Mesendoderm (in vitro differentiated cells): ENCODE measurements at regions not wholly inside any gene's neighbourhood (a gene's known extent, or its start where the extent isn't known, plus 50 kb on each side); places are given as distances from the start of the nearest gene placed in this dataset.

Experiments used
- DNase-seq: peaks from one replicate; pipeline ENCODE4 v3.0.0; 2013
- H2AK5ac ChIP-seq: 2 replicates; pipeline ENCODE4 v1.6.1; 2013; ENCODE audit warnings: low read length, inconsistent platforms
- H2BK120ac ChIP-seq: 2 replicates; pipeline ENCODE4 v1.6.1; 2013; ENCODE audit warnings: low read depth, mild to moderate bottlenecking, low read length, moderate library complexity, mixed read lengths
- H2BK15ac ChIP-seq: replicated peaks from 2 replicates; pipeline ENCODE4 v1.6.1; 2013; ENCODE audit warnings: low read depth, mild to moderate bottlenecking, moderate library complexity
- H2BK5ac ChIP-seq: 2 replicates; pipeline ENCODE4 v1.6.1; 2013; ENCODE audit warnings: low read length, inconsistent platforms
- H3K18ac ChIP-seq: 2 replicates; pipeline ENCODE4 v1.6.1; 2013; ENCODE audit warnings: mild to moderate bottlenecking, low read length, mixed read lengths
- H3K23ac ChIP-seq: one replicate; pipeline ENCODE4 v1.6.1; 2013; ENCODE audit warnings: low read length
- H3K27ac ChIP-seq: 2 replicates; pipeline ENCODE4 v1.5.1; 2013; ENCODE audit warnings: low read depth, mild to moderate bottlenecking, inconsistent platforms, low read length, moderate library complexity
- H3K27me3 ChIP-seq: 2 replicates; pipeline ENCODE4 v1.6.1; 2013; ENCODE audit warnings: low read length, control low read depth, mild to moderate bottlenecking, inconsistent platforms; ENCODE audit not compliant: insufficient read depth, poor library complexity
- H3K36me3 ChIP-seq: 2 replicates; pipeline ENCODE4 v1.6.1; 2013; ENCODE audit warnings: low read length, inconsistent platforms; ENCODE audit not compliant: control insufficient read depth, insufficient read depth
- H3K4ac ChIP-seq: one replicate; pipeline ENCODE4 v1.6.1; 2013; ENCODE audit warnings: low read depth, mild to moderate bottlenecking, low read length, moderate library complexity
- H3K4me1 ChIP-seq: 2 replicates; pipeline ENCODE4 v1.6.1; 2013; ENCODE audit warnings: low read depth, low read length, inconsistent platforms; ENCODE audit not compliant: control insufficient read depth
- H3K4me2 ChIP-seq: 2 replicates; pipeline ENCODE4 v1.6.1; 2013; ENCODE audit warnings: low read length
- H3K4me3 ChIP-seq: 2 replicates; pipeline ENCODE4 v1.5.1; 2013; ENCODE audit warnings: mild to moderate bottlenecking, low read length
- H3K56ac ChIP-seq: one replicate; pipeline ENCODE4 v1.6.1; 2013; ENCODE audit warnings: low read length
- H3K79me1 ChIP-seq: 2 replicates; pipeline ENCODE4 v1.6.1; 2013; ENCODE audit warnings: low read length, inconsistent platforms
- H3K79me2 ChIP-seq: 2 replicates; pipeline ENCODE4 v1.6.1; 2013; ENCODE audit warnings: mild to moderate bottlenecking, low read length; ENCODE audit not compliant: control insufficient read depth, insufficient read depth
- H3K9ac ChIP-seq: 2 replicates; pipeline ENCODE4 v1.6.1; 2013; ENCODE audit warnings: low read length, inconsistent platforms
- H4K5ac ChIP-seq: one replicate; pipeline ENCODE4 v1.6.1; 2013; ENCODE audit warnings: low read length
- H4K8ac ChIP-seq: one replicate; pipeline ENCODE4 v1.6.1; 2013; ENCODE audit warnings: low read depth, mild to moderate bottlenecking, control low read depth, low read length, moderate library complexity
- WGBS: extraction: QIAGEN DNeasy Blood & Tissue Kit; methylation state at CpG from one replicate; pipeline ENCODE4 v1.1.7; 2013; ENCODE audit warnings: low lambda C conversion rate, missing lambda C conversion rate; ENCODE audit not compliant: insufficient coverage; ENCODE audit errors: extremely low coverage; 5-methylcytosine and 5-hydroxymethylcytosine counted together

DNA sequence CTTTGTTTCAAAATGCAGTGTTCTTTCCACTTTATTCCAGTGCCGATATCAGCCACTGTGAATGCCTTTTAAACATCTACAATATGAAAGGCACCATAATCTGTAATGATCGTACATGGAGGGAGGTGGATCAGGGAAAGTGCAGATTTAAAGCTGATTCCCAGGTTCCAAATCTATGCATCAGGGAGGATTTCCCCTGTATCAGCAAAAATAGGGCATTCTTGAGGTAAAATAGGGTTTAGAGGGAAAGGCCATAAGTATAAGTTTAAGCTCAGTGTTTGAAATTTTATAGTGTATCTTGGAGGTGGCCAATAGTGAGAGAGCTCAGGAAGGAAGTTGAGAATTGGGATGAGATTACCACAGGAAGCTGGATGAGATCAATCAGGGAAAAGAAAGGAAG is 289.7 kb upstream of the ID4 start:
- Histone ChIP-seq H3K23ac (no peak overlapping the region), H3K4ac (no peak overlapping the region), H3K4me1 (no peaks in the 10 kb centered on the region), H4K8ac (no peak overlapping the region), H2BK5ac (no peak overlapping the region), H2BK15ac (no peak overlapping the region), H3K56ac (no peak overlapping the region), H3K36me3 (no peaks in the 10 kb centered on the region), H3K18ac (no peak overlapping the region), H2AK5ac (no peak overlapping the region), H3K79me1 (no peaks in the 10 kb centered on the region), H3K4me3 (no peak overlapping the region), H3K27ac (no peak overlapping the region), H3K9ac (no peak overlapping the region), H3K79me2 (no peaks in the 10 kb centered on the region), H3K27me3 (no peaks in the 10 kb centered on the region), H2BK120ac (no peak overlapping the region), H4K5ac (no peak overlapping the region), H3K4me2 (no peak overlapping the region)
- WGBS, result no CpG with 5 or more reads among the region's 2 CpGs
- no peak for DNase-seq

DNA sequence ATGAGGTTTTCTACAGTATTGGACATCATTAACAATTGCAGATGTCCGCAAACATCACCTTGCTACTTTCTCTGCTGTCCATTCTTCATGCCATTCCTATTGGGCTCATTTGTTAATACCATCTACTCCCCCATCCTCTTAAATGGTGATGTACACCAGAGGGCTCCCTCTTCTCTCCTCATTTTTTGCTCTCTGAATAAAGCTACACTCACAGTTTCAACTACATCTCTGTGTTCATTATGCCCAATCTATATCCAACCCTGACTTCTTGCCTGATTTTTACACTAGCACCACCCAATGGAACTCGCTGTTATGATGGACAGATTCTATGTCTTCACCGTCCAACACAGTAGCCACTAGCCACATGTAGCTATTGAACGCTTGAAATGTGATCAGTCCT is 288.1 kb upstream of the ID4 start:
- no peaks in the 10 kb centered on the region for H3K27me3 ChIP-seq
- no peak overlapping the region for H3K23ac ChIP-seq
- no peak overlapping the region for H3K4ac ChIP-seq
- H3K18ac ChIP-seq, result no peak overlapping the region
- H2BK15ac ChIP-seq, result no peak overlapping the region
- no peak overlapping the region for H4K8ac ChIP-seq
- H3K79me2 ChIP-seq, result no peaks in the 10 kb centered on the region
- H2BK5ac ChIP-seq, result no peak overlapping the region
- WGBS, result no CpG with 5 or more reads among the region's 4 CpGs
- no peak overlapping the region for H4K5ac ChIP-seq
- no peaks in the 10 kb centered on the region for H3K36me3 ChIP-seq
- no peaks in the 10 kb centered on the region for H3K79me1 ChIP-seq
- H3K4me2 ChIP-seq, result no peak overlapping the region
- no peak for DNase-seq
- no peak overlapping the region for H3K56ac ChIP-seq
- no peak overlapping the region for H3K4me3 ChIP-seq
- no peaks in the 10 kb centered on the region for H3K4me1 ChIP-seq
- no peak overlapping the region for H2BK120ac ChIP-seq
- no peak overlapping the region for H3K27ac ChIP-seq
- H3K9ac ChIP-seq, result no peak overlapping the region
- no peak overlapping the region for H2AK5ac ChIP-seq

DNA sequence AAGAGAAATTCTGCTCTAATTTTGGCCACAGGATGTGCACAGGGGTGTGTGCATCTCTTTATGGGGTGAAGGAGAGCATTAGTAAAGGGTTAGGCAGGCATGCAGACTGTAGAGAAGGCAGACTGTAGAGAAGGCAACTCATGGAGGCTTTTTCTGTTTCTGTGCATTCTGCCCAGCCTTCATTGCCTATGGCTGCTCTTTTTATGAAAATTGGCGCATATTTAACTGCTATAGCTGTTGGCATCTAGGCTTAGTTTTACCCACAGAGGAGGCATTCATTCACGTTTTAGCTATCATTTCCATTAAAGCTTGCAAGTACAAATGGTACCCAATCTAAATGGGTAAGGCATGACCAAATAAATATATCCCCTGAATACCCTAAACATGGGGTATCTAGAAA is 286.8 kb upstream of the ID4 start:
- no peak overlapping the region for H2BK15ac ChIP-seq
- no peak overlapping the region for H3K4me2 ChIP-seq
- H3K79me2 ChIP-seq, result no peaks in the 10 kb centered on the region
- H4K5ac ChIP-seq, result no peak overlapping the region
- H2BK120ac ChIP-seq, result no peak overlapping the region
- H3K9ac ChIP-seq, result no peak overlapping the region
- no peak overlapping the region for H4K8ac ChIP-seq
- no peak overlapping the region for H3K4ac ChIP-seq
- no peak overlapping the region for H3K18ac ChIP-seq
- no peak for DNase-seq
- no peaks in the 10 kb centered on the region for H3K4me1 ChIP-seq
- H3K23ac ChIP-seq, result no peak overlapping the region
- no peak overlapping the region for H2AK5ac ChIP-seq
- H3K79me1 ChIP-seq, result no peaks in the 10 kb centered on the region
- H3K4me3 ChIP-seq, result no peak overlapping the region
- no peak overlapping the region for H2BK5ac ChIP-seq
- no peak overlapping the region for H3K56ac ChIP-seq
- no CpG with 5 or more reads among the region's 2 CpGs for WGBS
- no peaks in the 10 kb centered on the region for H3K36me3 ChIP-seq
- no peaks in the 10 kb centered on the region for H3K27me3 ChIP-seq
- no peak overlapping the region for H3K27ac ChIP-seq

DNA sequence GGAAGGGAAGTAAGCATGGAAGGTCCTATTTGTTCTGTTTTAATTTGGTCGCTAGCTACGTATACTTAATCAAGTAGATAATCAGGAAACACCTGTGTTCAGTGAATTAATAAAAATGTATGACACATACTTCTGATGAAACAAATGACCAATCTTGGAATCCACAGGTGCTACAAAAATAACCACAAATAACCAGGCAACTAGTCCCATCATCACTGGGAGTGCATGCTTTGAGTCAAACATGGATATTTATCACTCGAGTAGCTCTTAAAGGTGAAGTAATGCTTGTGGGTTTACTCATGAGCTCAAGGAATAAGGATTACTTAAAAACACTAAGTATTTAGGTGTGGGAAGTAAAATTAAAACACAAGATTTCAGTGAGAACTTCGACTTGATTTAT is 285.6 kb upstream of the ID4 start:
- no peak overlapping the region for H2BK5ac ChIP-seq
- H4K8ac ChIP-seq, result no peak overlapping the region
- H2BK120ac ChIP-seq, result no peak overlapping the region
- no peak overlapping the region for H2BK15ac ChIP-seq
- H3K56ac ChIP-seq, result no peak overlapping the region
- H3K27ac ChIP-seq, result no peak overlapping the region
- WGBS, result no CpG with 5 or more reads among the region's 4 CpGs
- no peaks in the 10 kb centered on the region for H3K79me1 ChIP-seq
- H3K4me2 ChIP-seq, result no peak overlapping the region
- no peak overlapping the region for H2AK5ac ChIP-seq
- no peak overlapping the region for H3K4me3 ChIP-seq
- H3K4ac ChIP-seq, result no peak overlapping the region
- no peaks in the 10 kb centered on the region for H3K79me2 ChIP-seq
- H3K18ac ChIP-seq, result no peak overlapping the region
- no peak for DNase-seq
- no peak overlapping the region for H3K9ac ChIP-seq
- no peaks in the 10 kb centered on the region for H3K27me3 ChIP-seq
- no peaks in the 10 kb centered on the region for H3K4me1 ChIP-seq
- H3K36me3 ChIP-seq, result no peaks in the 10 kb centered on the region
- no peak overlapping the region for H3K23ac ChIP-seq
- H4K5ac ChIP-seq, result no peak overlapping the region

DNA sequence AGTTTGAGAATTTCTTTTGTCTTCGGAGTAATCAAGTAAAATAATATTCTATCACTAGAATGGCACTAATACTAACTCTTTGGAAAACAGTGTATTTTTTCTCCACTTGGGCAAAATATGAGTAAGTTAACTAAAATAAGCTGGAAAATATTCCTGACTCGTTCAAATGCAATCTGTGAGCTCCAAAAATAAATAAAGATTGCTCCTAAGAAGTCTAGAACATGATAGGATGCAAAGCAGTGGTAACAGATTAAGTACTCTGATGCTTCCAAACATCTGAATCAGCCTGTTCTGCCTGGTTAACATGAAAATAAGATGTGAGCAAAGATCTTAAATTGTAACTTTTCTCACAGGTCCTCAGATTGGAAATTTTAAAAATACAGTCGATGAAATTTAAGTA is 285.1 kb upstream of the ID4 start:
- no peak overlapping the region for H2BK5ac ChIP-seq
- H3K79me1 ChIP-seq, result no peaks in the 10 kb centered on the region
- H3K18ac ChIP-seq, result no peak overlapping the region
- H2BK120ac ChIP-seq, result no peak overlapping the region
- no peaks in the 10 kb centered on the region for H3K4me1 ChIP-seq
- no peak overlapping the region for H2BK15ac ChIP-seq
- no peaks in the 10 kb centered on the region for H3K36me3 ChIP-seq
- H3K27me3 ChIP-seq, result no peaks in the 10 kb centered on the region
- H3K27ac ChIP-seq, result no peak overlapping the region
- no peaks in the 10 kb centered on the region for H3K79me2 ChIP-seq
- no peak for DNase-seq
- H4K5ac ChIP-seq, result no peak overlapping the region
- no peak overlapping the region for H3K4me3 ChIP-seq
- no peak overlapping the region for H3K56ac ChIP-seq
- no peak overlapping the region for H3K4ac ChIP-seq
- no CpG with 5 or more reads among the region's 3 CpGs for WGBS
- H2AK5ac ChIP-seq, result no peak overlapping the region
- H3K23ac ChIP-seq, result no peak overlapping the region
- H3K4me2 ChIP-seq, result no peak overlapping the region
- no peak overlapping the region for H4K8ac ChIP-seq
- no peak overlapping the region for H3K9ac ChIP-seq

DNA sequence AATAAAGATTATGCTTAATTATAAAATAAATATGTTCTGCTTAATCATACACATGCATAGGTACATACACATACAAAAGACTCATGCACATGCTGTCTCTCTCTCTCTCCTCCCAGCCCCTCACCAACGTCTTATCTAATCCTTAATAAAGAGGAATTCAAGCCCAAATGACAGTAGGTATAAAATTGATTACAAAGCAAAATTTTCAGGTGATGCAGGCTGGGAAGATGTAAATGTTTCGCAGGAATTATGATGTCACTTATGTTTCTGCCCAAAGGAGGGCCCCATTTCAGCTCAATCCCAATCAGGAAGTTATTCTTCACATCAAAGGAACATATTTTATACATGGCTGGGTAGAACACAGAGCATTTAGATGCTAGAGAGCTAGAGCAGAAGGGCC is 284.6 kb upstream of the ID4 start:
- H3K79me1 ChIP-seq, result no peaks in the 10 kb centered on the region
- no peak for DNase-seq
- H3K79me2 ChIP-seq, result no peaks in the 10 kb centered on the region
- H3K27ac ChIP-seq, result no peak overlapping the region
- H2BK120ac ChIP-seq, result no peak overlapping the region
- no peak overlapping the region for H3K56ac ChIP-seq
- no peaks in the 10 kb centered on the region for H3K36me3 ChIP-seq
- H2AK5ac ChIP-seq, result no peak overlapping the region
- H3K23ac ChIP-seq, result no peak overlapping the region
- no peak overlapping the region for H4K8ac ChIP-seq
- H3K4me1 ChIP-seq, result no peaks in the 10 kb centered on the region
- H2BK15ac ChIP-seq, result no peak overlapping the region
- no peak overlapping the region for H3K4me3 ChIP-seq
- H2BK5ac ChIP-seq, result no peak overlapping the region
- no peak overlapping the region for H3K18ac ChIP-seq
- WGBS, result no CpG with 5 or more reads among the region's 2 CpGs
- H3K9ac ChIP-seq, result no peak overlapping the region
- H3K4me2 ChIP-seq, result no peak overlapping the region
- no peak overlapping the region for H3K4ac ChIP-seq
- no peaks in the 10 kb centered on the region for H3K27me3 ChIP-seq
- no peak overlapping the region for H4K5ac ChIP-seq
